ENCODE measurements at regions not wholly inside any gene's neighbourhood (a gene's known extent, or its start where the extent isn't known, plus 50 kb on each side); places are given as distances from the start of the nearest gene placed in this dataset.
"Not testable (repeated sequence)": the region's sequence is repeated elsewhere in the genome, so short reads cannot be mapped to it uniquely, and the experiment has no call there.

DNA sequence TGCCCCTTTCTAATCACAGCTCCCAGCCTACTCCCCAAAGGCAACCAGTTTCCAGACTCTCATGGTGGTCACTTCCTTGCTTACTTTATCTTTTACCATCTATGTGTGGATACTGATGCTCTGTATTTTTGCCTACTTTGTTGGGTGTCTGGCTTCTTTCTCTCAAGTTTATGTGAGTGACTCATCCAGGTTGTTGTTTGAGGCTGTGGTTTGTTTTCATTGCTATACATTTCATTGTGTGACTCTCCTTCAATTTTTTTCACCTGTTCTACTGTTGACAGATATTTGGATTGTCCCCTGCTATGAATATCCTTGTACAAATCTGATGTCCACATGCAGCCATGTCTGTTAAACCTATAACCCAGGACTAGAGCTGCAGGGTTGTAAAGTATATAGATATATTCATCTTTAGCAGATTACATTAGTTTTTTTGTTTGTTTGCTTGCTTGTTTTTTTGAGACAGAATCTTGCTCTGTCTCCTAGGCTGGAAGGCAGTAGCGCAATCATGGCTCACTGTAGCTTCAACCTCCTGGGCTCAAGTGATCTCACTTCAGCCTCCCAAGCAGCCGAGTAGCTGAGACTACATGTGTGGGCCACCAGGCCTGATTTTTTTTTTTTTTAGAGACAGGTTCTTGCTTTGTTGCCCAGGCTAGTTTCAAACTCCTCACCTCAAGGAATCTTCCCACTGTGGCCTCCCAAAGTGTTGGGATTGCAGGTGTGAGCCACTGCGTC is 72.9 kb upstream of the EEF1E1 start:
- no peak for DNase-seq
- H3K27me3 ChIP-seq, result no peaks in the 10 kb centered on the region
- no peaks in the 10 kb centered on the region for H3K36me3 ChIP-seq
- no peak overlapping the region for H3K4me3 ChIP-seq
- no peaks in the 10 kb centered on the region for H3K9me3 ChIP-seq

DNA sequence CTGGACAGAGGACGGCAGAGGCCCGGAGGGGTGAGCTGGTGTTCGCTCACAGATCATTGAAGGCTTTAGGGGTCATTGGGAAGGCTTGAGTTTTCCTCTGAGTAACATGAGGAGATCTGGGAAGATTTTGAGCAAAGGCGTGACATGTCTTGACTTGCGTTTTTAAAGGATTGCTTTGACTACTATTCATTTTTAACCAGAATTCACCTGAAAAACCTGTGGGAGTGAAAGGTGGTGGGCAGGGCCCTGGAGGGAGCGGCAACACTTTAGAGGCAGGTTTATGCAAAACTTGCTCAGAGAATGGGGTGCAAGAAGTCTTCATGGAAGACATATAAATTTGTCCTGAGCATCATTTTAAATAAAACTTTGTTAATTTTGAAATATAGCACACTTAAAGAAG is 72.2 kb upstream of the EEF1E1 start:
- Histone ChIP-seq H3K36me3 (no peaks in the 10 kb centered on the region), H3K4me3 (no peak overlapping the region), H3K27me3 (no peaks in the 10 kb centered on the region), H3K9me3 (no peaks in the 10 kb centered on the region)
- no peak for DNase-seq

DNA sequence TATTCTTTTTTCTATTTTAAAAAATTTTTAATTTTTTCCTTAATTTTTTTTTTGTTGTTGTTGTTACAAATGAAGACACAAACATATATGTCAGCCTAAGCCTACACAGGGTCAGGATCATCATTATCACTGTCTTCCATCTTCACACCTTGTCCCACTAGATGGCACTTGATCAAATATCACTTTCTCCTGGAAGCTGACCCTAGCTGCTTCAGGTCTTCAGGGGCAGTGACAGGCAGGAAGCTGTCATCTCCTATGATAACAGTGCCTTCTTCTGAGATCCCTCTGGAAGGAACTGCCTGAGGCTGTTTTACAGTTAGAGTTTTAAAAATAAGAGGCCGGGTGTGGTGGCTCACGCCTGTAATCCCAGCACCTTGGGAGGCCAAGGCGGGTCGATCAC is 70.2 kb upstream of the EEF1E1 start:
- no peak for DNase-seq
- Histone ChIP-seq H3K4me3 (no peak overlapping the region), H3K27me3 (no peaks in the 10 kb centered on the region), H3K9me3 (no peaks in the 10 kb centered on the region), H3K36me3 (no peaks in the 10 kb centered on the region)

DNA sequence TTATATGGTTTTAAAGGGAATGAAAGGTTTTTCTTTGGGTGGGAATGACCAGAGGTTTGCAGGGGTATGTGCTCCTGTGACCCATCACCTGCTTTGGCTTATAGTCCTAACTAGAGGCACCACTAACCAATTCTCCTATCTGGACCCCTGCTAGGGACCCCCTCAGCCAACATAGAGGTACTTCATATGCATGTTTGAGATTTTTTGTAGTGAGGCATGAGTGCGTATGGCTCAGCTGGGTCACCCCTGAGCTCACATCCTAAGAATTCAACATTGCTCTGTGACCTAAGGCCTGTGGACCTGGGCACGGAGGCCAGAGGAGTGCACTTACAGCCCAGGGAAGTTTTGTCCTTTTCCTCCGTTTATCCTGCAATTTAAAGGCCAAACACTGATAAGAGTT is 68.4 kb upstream of the EEF1E1 start:
- DNase-seq, result no peak
- no peaks in the 10 kb centered on the region for H3K36me3 ChIP-seq
- H3K9me3 ChIP-seq, result no peaks in the 10 kb centered on the region
- H3K4me3 ChIP-seq, result no peak overlapping the region
- no peaks in the 10 kb centered on the region for H3K27me3 ChIP-seq

DNA sequence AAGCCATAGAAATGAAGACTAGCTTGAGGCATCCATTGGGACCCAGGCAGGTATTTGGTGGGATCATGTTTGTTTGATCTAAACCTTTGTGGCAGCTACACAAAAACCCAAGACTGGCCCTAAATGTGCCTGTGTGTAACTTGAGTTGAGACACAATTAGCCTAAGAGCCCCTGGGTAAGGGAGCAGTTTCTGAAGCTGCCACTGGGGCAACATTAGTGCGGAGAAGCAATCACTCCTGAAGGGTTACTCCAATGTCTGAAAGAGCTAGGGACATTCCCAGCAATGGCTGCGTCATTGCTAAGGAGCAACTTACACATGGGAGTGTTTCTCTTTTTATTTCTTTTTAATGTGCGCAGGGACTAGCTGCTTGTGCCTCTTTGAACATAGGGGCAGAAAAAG is 67.9 kb upstream of the EEF1E1 start:
- H3K36me3 ChIP-seq, result no peaks in the 10 kb centered on the region
- no peak for DNase-seq
- no peaks in the 10 kb centered on the region for H3K27me3 ChIP-seq
- no peak overlapping the region for H3K4me3 ChIP-seq
- no peaks in the 10 kb centered on the region for H3K9me3 ChIP-seq

DNA sequence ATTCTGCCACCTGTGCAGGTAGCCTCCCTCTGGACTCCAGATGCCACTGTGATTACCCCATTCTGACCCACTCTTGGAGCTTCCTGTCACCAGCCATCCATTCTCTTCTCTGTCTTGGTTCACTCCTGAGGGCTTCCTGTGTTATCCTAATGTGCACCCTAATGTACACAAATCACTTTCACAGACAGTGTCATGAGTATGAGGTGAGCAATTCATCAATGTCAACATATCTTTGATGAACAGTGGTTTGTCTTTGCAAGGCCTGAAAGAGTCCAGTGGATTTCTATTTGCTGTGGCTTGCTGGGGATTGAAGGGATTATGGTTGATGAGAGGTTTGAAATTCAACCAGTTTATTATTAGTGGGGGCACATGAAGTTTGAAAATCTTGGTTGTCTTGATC is 63.8 kb upstream of the EEF1E1 start:
- H3K36me3 ChIP-seq, result no peaks in the 10 kb centered on the region
- no peak overlapping the region for H3K4me3 ChIP-seq
- no peak for DNase-seq
- H3K9me3 ChIP-seq, result no peaks in the 10 kb centered on the region
- H3K27me3 ChIP-seq, result no peaks in the 10 kb centered on the region

DNA sequence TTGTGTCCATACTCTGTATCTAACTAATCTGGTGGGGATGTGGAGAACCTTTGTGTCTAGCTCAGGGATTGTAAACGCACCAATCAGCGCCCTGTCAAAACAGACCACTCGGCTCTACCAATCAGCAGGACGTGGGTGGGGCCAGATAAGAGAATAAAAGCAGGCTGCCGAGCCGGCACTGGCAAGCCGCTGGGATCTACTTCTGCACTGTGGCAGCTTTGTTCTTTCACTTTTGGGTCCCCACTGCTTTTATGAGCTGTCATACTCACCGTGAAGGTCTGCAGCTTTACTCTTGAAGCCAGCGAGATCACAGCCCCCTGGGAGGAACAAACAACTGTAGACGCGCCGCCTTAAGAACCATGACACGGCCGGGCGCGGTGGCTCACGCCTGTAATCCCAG is 62.7 kb upstream of the EEF1E1 start:
- not testable (repeated sequence) for H3K4me3 ChIP-seq, H3K9me3 ChIP-seq, DNase-seq, H3K27me3 ChIP-seq, H3K36me3 ChIP-seq

DNA sequence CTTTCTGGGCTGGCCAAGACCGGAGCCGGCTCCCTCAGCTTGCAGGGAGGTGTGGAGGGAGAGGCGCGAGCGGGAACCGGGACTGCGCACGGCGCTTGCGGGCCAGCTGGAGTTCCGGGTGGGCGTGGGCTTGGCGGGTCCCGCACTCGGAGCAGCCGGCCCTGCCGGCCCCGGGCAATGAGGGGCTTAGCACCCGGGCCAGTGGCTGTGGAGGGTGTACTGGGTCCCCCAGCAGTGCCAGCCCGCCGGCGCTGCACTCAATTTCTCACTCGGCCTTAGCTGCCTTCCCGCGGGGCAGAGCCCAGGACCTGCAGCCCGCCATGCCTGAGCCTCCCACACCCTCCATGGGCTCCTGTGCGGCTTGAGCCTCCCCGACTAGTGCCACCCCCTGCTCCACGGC is 61.9 kb upstream of the EEF1E1 start:
- H3K9me3 ChIP-seq, DNase-seq, H3K36me3 ChIP-seq, H3K27me3 ChIP-seq, H3K4me3 ChIP-seq: not testable (repeated sequence)

DNA sequence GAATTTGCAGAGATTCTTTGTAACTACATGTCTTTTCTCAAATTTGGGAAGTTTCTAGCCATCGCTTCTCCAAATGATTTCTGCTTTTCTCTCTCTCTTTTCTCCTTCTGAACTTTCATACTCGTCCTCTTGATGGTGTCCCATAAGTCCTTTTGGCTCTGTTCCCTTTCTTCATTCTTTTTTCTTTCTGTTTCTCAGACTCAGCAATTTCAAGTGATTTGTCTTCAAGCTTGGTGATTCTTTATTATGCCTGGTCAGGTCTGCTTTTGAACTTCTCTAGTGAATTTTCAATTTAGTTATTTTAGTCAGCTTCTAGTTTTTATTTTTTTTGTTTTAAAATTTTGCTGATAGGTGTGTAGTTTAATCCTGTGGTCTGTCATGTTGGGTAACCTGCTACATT is 57.6 kb upstream of the EEF1E1 start:
- no peak overlapping the region for H3K4me3 ChIP-seq
- no peak for DNase-seq
- H3K36me3 ChIP-seq, result no peaks in the 10 kb centered on the region
- H3K9me3 ChIP-seq, result no peaks in the 10 kb centered on the region
- no peaks in the 10 kb centered on the region for H3K27me3 ChIP-seq

DNA sequence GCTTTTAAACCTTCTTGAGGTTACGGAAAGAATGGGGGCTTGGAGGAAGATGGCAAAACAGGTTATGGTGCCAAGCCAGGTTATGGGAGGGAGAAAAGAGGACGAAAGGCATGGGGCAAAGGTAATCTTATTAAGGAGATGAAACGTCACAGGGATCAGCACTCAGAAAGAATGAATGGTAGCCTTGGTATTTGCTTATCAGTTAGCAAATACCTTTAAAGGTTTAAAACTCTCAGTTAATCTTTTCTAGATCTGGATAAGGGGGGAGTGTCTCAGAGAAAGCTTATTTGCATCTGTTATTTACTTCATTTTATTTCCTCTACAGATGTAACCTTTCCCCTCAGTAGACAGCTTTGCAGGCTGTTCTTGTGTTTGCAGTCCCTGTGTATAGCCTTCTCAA is 55.5 kb upstream of the EEF1E1 start:
- Histone ChIP-seq H3K36me3 (no peaks in the 10 kb centered on the region), H3K9me3 (no peaks in the 10 kb centered on the region), H3K4me3 (no peak overlapping the region), H3K27me3 (no peaks in the 10 kb centered on the region)
- no peak for DNase-seq

DNA sequence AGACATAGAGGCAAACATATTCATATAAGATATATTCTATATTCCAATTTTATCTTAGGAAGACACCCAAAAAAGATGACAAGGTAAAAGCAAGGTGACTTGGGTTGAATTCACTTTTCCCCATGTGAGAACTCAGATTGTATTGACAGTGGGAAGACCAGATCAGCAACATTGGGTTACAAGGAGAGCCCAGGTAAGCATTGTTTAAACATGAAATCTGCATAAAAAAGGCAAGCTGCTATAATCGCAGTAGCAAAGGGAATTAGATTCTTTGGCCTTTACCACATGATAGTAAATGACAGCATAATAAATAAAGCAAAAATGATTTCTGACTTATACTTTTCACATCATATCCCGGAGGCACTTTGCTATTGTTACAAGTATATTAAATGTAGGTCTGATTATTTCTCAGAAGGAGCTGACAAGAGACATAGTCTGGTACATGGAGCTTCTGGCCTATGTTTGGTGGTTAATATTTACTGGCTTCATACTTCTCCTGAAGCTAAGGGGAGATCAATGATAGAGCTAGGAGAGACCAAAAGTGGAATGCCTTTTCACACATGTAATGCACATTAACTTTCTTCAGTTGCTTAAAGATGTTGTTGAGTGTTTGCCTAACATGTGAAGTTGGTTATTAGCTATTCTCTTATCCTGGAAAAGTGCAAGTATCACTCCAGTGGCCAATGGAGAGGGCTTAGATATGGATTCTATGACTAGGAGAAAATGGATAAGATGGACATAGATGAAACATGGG is 53.1 kb upstream of the EEF1E1 start:
- Histone ChIP-seq H3K4me3 (no peak overlapping the region), H3K36me3 (no peaks in the 10 kb centered on the region)
- no peak for DNase-seq

More for the DNA sequence above, 53.1 kb upstream of the EEF1E1 start:
- Histone ChIP-seq H3K27me3 (no peaks in the 10 kb centered on the region), H3K9me3 (no peaks in the 10 kb centered on the region)

All from MG63 (cell line).